Stimulated activated CD8-positive, alpha-beta memory T cell treated with anti-CD3 and anti-CD28 coated beads, Interleukin-15, amount 100 ng/mL, for 24 hours (primary cell): ENCODE measurements at regions not wholly inside any gene's neighbourhood (a gene's known extent, or its start where the extent isn't known, plus 50 kb on each side); places are given as distances from the start of the nearest gene placed in this dataset.
"Not testable (repeated sequence)": the region's sequence is repeated elsewhere in the genome, so short reads cannot be mapped to it uniquely, and the experiment has no call there.

Experiments
- DNase-seq: peaks from one replicate; pipeline ENCODE4 v3.0.0-alpha.2; 2020; ENCODE audit warnings: low read depth

DNA sequence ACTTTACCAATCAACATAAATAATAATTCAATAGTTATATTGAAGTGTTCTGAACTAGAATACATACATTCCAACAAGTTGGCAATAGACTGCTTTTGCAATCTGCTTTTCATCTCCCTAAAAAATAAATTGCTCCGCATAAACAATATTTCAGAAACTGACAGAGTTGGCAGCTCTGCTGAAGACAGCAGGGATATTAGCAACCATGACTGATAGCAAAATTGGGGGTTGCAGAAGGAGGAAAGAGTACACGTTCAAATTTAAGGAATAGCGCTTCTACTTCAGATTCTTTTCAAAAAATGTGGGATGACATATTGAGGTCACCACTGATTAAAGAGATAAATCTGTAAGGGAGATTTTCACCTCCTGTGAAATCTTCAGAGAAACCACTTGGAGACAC, 521.2 kb downstream of the DTWD2 start:
- DNase-seq, result no peak

DNA sequence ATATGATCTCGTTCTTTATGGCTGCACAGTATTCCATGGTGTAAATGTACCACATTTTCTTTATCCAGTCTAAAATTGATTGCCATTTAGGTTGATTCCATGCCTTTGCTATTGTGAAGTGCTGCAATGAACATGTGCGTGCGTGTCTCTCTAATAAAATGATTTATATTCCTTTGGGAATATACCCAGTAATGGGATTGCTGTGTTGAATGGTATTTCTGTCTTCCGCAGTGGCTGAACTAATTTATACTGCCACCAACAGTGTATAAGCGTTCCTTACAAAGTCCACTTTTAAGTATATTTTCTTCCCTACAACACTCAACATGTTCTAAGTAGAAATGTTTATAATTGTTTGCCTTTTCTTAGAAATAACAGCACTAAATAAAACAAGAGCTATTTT, 521.9 kb downstream of the DTWD2 start:
- no peak for DNase-seq

DNA sequence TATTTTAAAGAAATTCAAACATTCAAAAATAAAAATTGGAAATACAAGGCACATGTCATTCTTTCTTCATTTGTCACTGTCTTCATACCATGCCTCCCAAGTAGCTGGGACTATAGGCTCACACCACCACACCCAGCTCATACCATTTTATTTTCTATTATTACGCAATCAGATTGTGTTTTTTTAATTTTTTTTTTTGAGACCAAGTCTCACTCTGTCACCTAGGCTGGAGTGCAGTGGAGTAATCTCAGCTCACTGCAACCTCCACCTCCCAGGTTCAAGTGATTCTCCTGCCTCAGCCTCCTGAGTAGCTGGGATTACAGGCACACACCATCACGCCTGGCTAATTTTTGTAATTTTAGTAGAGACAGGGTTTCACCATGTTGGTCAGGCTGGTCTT, 526.1 kb downstream of the DTWD2 start:
- not testable (repeated sequence) for DNase-seq

DNA sequence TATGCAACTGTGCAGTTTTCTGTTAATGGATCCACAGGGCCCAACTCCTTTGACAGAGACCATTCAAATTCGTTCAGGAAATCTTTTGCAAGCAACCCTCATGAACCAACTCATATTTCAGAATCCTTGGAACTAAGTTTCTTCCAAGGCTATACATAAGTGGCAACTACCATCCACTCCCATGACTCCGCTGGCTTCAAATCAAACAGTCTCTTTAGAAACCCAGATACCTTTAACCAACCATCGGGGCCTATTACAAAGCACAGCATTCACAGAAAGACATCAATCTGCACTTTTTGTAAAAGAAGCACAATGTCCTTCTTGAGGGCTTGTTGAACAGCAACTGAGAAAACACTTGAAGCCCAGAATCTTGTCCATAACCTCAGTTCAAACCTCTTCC, 526.9 kb downstream of the DTWD2 start:
- no peak for DNase-seq

DNA sequence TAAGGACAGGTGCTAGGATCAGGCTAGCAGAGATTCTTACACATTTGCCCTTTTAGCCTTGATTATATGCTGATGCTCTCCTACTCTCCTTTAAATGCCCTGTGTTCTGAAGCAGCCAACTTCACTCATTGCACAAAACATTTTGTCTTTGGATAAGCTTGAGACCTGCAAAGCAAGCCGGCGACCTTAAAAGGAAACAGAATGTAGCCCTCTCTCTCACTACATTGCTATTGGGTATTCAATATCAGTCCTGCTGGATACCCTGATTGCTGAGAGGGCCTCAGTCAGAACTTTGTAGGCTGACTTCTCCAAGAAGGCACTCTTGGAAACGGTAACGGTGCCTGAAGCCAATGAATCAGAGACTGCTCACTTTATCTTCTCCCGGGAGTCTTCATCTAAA, 528.9 kb downstream of the DTWD2 start:
- no peak for DNase-seq

GRCh38 chr5:118456085-118456484, 532.3 kb downstream of the DTWD2 start:
- DNase-seq, result no peak

GRCh38 chr5:118451697-118452247, 536.6 kb downstream of the DTWD2 start:
- no peak for DNase-seq

- DNase-seq, result no peak
These were observed 537.6 kb downstream of the DTWD2 start for GRCh38 chr5:118450554-118451332.

DNA sequence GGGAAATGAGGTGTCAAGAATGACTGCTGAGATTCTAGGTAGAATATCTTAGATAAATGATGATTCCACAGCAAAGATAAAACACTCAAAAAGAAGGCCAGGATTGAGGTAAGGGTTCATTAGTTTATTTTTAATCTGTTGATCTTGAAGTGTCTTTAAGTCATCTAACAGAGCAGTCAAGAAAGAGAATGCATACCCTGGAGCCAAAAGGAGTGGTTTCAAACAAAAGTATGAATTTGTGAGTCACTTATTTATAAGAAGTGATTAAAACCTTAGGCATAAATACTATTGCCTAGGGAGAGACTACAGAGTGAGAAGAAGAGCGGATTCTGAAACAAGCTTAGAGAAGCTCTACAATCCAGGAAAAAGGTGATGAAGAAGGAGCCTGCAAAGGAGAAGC, 541.0 kb downstream of the DTWD2 start:
- DNase-seq, result no peak

DNA sequence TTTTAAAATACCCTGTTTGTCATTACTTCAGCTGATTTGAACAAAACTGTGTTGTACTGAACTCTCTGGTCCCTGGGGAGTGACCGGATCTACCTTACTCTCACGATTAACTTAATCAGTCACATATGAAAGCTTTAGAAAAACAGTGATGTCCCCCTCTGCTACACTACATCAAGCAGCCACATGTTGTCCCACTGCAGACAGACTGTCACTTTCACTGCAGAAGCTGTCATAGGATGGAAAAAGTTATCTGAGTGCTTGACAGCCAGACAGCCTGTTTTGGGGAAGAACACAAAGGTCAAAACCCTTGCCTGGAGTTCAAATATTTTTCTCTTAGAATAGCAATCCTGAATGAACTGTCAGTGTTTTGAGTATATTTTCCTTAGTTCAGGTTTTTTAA, 546.4 kb downstream of the DTWD2 start:
- DNase-seq, result no peak

GRCh38 chr5:118441034-118441433, 547.3 kb downstream of the DTWD2 start:
- no peak for DNase-seq

- no peak for DNase-seq
These were observed 547.9 kb downstream of the DTWD2 start for GRCh38 chr5:118440496-118440895.

- DNase-seq, result no peak
These were observed 548.5 kb downstream of the DTWD2 start for GRCh38 chr5:118439831-118440230.

DNA sequence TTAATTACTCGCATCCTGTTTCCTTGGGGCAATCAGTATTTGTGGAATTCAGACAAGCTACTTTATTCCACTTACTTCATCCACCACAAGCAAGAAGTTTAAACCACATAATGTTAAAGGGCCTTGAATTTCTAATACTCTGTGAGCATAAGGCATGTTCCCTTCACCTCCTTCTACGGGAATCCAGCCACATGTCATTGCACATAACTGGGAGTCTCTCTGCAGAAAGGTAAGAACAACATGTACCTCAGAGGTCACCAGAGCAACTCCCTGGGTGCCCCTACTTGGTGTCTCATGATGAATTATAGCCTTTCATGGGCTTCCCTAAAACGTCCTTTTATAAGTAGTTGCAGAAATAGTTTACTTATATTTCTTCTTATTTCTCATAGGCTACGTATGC, 553.2 kb downstream of the DTWD2 start:
- DNase-seq, result no peak

DNA sequence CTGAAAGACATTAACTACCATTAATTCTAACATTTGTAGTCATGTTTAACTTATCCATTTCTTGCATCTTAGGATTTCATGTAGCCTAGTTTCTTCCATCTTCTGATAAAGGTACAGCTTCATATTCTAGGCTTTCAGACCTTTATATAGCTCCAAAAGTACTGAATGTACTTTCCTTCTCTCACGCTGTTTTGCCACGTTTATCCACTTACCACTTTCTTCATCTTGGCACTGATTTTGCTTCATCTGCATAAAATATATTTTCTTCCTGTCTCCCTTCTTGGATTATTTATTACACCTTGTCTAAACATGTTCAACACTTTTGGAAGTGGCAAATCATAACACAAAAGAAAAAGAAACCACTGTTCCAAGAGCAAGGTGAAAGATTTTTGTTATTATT, 553.8 kb downstream of the DTWD2 start:
- DNase-seq, result no peak

GRCh38 chr5:118430076-118430475, 558.3 kb downstream of the DTWD2 start:
- DNase-seq, result no peak

- DNase-seq, result no peak
These were observed 580.4 kb downstream of the DTWD2 start for GRCh38 chr5:118407958-118408357.

DNA sequence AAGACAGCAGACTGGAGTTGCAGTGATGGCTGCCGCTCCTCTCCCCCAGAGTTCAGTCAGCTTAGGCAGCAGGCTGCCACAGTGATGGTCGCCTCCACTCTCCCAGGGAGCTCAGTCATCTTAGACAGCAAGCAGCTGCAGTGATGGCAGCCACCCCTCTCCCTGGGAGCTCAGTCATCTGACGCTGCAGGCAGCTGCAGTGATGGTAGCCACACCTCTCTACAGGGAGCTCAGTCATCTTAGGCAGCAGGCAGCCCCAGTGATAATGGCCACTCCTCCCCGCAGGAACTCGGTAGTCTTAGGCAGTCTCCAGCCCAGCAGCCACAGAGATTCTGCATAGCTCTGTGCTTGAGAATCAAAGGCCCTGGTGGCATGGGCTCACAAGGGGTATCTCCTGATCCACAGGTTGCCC, 582.7 kb downstream of the DTWD2 start:
- no peak for DNase-seq

DNA sequence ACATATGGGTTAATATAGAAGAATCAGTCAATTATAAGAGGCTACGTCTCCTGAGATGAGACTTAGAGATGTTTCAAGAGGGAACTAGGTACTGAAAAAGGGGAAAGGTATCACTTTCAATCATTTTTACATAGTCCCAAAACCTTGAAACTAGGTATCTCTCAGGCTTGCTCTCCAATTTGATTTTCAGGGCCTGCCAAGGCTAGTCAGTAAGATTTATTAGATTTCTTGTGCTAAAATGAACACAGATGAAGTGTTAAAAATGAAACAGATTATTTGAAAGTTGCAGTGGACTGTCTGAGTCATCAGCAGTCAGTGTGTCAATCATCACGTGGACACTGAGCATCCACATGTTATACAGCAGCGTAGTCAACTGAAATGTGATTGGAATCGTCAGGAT, 591.1 kb downstream of the DTWD2 start:
- no peak for DNase-seq

DNA sequence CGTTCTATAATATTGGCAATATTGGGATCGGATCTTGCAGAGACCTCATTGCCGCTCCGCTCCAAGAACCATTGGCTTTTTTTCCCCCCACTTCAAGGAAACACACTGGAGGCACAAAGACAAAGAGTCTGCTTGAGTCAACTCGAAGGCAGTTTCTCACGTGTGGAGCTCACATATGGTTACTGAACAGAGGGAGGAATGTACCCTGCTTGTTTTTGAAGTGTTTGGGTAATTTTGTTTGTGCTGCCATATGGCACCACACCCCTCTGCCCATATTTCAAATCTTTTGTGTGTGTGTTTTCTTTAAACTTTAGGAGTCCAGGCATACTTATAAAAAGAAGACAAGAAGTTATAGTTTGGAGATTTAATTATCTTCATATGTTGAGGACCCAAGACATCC, 595.9 kb downstream of the DTWD2 start:
- no peak for DNase-seq

- DNase-seq, result not testable (repeated sequence)
These were observed 605.4 kb downstream of the DTWD2 start for GRCh38 chr5:118382931-118383330.

DNA sequence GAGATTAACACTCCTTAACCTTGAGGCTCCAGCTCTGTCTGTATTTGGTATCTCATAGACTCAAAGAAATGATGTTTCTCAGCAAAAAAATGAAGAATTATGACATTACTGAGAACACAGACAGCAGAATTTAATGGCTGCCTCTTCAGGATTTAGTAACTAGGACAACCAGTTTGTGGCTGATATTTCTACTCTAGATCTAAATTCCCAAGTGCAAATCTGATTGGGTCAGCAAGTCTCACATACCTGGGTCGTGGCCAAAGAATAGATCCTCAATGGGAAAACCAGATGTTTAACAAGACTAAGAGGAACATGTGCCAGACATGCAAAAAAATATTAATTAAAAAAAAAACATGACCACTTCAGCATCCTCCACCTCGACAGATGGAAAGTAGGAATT, 608.9 kb downstream of the DTWD2 start:
- DNase-seq, result no peak

- no peak for DNase-seq
These were observed 609.4 kb downstream of the DTWD2 start for GRCh38 chr5:118378959-118379358.

- no peak for DNase-seq
These were observed 610.9 kb downstream of the DTWD2 start for GRCh38 chr5:118377420-118377819.
